Ishikawa (cell line): ENCODE measurements at regions not wholly inside any gene's neighbourhood (a gene's known extent, or its start where the extent isn't known, plus 50 kb on each side); places are given as distances from the start of the nearest gene placed in this dataset.

Experiments
- CEBPB ChIP-seq: IDR thresholded peaks from 2 replicates; pipeline ENCODE4 v1.6.1; 2012
- EGR1 ChIP-seq: IDR thresholded peaks from 2 replicates; pipeline ENCODE4 v1.6.1; 2012
- EP300 ChIP-seq: IDR thresholded peaks from 2 replicates; pipeline ENCODE4 v1.6.1; 2012; ENCODE audit warnings: borderline replicate concordance
- FOXM1 ChIP-seq: IDR thresholded peaks from 2 replicates; pipeline ENCODE4 v1.6.1; 2012; ENCODE audit warnings: low read depth, borderline replicate concordance
- MAX ChIP-seq: IDR thresholded peaks from 2 replicates; pipeline ENCODE4 v1.6.1; 2012
- NFIC ChIP-seq: IDR thresholded peaks from 2 replicates; pipeline ENCODE4 v1.6.1; 2012
- RAD21 ChIP-seq: IDR thresholded peaks from 2 replicates; pipeline ENCODE4 v1.6.1; 2012; ENCODE audit warnings: low read depth
- REST ChIP-seq: IDR thresholded peaks from 2 replicates; pipeline ENCODE4 v1.6.1; 2012; ENCODE audit warnings: low read depth, mild to moderate bottlenecking
- TAF1 ChIP-seq: IDR thresholded peaks from 2 replicates; pipeline ENCODE4 v1.6.1; 2012; ENCODE audit warnings: low read depth, mild to moderate bottlenecking
- TCF12 ChIP-seq: IDR thresholded peaks from 2 replicates; pipeline ENCODE4 v1.6.1; 2012; ENCODE audit warnings: low read depth
- TEAD4 ChIP-seq: IDR thresholded peaks from 2 replicates; pipeline ENCODE4 v1.6.1; 2012
- USF1 ChIP-seq: IDR thresholded peaks from 2 replicates; pipeline ENCODE4 v1.6.1; 2012
- YY1 ChIP-seq: IDR thresholded peaks from 2 replicates; pipeline ENCODE4 v1.6.1; 2012; ENCODE audit warnings: low read depth
- ZBTB7A ChIP-seq: IDR thresholded peaks from 2 replicates; pipeline ENCODE4 v1.6.1; 2012; ENCODE audit warnings: low read depth

- TF ChIP-seq EGR1 (no peak), EP300 (no peak), USF1 (no peak), RAD21 (no peak), NFIC (no peak), TCF12 (no peak), FOXM1 (no peak), CEBPB (no peak), YY1 (no peak), TAF1 (no peak), MAX (no peak), REST (no peak), TEAD4 (no peak), ZBTB7A (no peak)
Observed at GRCh38 chr21:32946654-32947053, 79.1 kb upstream of the OLIG2 start.
